ENCODE measurements at regions not wholly inside any gene's neighbourhood (a gene's known extent, or its start where the extent isn't known, plus 50 kb on each side); places are given as distances from the start of the nearest gene placed in this dataset.
"Not testable (repeated sequence)": the region's sequence is repeated elsewhere in the genome, so short reads cannot be mapped to it uniquely, and the experiment has no call there.

- DNase-seq: no peak
These were observed 356.8 kb downstream of the BRD1 start for GRCh38 chr22:49470741-49471503.

- no peak for DNase-seq
These were observed 357.6 kb downstream of the BRD1 start for GRCh38 chr22:49469896-49470740.

DNA sequence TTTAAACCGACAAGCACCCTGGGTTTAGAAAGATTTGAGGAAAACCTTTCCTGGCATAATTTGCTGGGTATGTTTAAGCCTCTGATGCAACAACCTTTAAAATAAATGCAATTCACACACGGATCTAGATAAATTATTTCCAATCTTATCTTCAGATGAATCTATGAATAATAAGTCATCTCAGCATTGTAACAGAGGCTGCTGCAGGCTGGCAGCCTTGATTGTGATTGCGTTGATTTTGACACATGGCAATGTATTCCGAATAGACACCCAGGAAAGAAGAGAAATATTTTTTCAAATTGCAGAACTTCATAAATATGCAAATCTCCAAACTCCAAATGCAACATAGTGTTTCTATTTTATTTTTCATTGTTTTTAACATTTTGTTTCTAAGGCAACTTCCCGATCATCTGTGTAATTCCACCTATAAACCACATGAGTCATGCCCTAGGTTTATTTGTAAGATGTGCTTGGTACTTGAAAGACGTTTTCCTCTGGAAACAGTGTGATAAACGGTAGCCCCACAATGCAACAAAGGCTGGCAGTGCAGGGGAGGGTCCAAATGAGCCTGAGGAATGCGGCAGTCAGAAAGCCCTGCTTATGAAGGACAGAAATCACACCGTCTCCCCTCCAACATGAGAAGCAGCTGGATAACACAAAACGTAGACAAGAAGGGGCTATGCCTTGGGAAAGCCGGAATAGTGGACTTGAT, 359.0 kb downstream of the BRD1 start:
- no peak for DNase-seq

DNA sequence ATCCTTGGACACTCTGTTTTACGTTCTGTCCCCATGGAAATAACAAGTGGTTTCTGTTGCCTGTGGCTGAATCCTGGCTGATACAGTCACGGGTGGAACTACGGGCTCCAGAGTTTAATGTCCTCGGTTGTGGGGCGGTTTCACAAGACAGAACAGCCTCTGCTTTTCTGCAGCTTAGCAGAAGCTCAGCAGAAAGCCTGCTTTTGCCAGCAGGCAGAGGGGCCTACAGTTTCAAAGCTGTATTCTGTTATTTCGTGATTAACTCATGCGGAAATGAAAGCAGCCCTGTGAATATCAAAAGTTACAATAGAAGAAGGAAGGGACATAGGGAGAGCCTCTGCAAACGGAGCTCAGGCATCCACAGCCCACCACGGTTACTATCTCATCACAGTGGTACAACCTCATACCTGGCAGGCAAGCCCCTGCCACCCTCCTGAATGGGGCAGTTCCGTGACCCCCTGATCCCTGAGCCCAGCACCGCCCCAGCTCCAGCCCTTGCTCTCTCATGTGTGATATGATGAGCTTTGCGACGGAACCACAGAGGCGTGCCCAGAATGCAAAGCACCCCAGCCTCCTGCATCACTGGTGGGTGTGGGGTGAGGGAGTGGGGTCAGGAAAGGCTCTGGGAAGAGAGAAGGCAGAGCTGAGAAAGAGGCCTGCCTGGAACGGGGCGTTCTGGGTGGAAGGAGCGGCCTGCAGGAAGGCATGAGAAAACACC, 360.6 kb downstream of the BRD1 start:
- no peak for DNase-seq

DNA sequence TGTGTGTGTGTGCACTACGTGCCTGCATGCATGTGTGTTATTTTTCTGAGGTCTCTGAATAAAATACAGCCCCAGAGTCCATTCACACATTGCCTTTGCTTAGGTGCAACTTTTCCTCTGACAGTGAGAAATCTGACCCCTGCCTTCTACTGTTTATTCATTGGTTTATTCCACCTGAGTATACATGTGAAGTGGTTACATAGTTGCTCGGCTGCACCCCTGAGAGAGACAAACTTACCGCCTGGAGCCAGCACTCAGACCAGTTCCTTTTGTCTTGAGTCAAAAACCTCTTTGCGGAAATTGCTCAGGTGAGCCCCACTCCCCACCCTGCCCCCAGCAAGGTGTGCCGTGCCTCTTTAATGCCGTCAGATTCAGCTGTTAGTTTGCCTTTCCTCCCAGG, 363.6 kb downstream of the BRD1 start:
- no peak for DNase-seq

DNA sequence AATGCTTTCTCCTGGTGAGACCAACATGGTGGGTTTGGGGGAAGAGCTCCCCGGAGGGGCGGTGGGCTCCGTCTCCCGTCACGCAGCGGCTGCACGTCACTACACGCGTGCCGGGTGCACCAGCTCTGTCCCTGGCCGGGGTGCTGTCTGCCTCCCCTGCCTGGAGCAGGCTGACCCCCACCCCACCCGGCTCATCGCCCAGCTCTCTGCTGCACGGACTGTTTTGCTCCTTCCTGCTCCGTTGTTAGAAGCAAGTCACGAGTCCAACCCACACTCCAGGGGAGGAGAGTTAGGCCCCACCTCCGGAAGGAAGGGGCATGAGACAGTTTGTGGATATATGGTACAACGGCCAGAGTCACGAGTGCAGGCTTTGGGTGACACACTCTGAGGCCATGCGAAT, 364.9 kb downstream of the BRD1 start:
- DNase-seq: no peak

GRCh38 chr22:49462291-49462690, 365.4 kb downstream of the BRD1 start:
- no peak for DNase-seq

DNA sequence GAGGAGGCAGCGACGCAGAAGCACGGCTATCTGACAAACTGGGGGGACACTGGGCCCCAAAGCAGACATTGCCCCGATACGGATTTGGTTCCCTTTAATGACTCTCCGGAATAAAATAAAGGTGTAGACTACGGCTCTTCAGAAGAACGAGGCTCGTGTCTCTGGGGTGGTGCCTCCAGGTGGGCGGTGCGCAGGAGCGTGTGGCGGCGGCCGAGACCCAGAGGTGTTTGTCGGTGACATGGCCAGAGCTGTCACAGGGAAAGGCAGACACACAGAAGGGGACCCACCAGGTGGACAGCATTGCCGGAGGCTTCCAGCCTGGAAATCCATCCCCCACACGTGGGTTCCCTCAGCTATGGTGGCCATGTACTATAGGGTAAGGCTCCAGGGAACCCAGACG, 366.0 kb downstream of the BRD1 start:
- no peak for DNase-seq

DNA sequence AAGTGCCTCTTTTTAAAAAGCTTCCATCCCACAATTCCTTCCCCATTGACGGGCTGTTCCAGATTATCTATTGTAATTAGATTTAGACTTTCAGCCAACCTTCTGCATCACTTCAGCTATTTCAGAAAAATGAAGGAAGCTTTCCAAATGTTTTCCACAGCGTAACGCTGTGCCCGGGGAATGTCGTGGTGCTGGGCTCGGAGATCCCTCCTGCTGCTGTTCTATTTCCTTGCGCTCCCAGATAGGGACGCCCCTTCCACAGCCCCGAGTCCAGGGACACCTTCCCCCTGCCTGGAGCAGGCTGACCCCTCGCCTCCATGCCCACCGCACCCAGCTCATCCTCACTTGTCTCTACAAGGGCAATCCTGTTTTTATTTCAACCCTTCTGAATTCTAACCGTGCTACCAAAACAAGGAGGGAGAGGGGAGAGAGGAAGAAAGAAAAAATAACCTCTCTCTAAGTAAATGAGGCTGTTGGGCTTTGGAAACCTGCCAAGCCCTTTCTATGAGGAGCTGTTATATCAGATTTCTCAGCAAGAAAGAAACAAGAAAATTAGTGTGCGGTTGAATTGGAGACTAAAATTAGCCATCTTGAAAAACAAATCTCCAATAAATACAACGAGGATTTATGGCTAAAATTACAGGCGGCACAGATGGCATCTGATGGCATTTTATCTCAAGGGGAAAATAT, 366.9 kb downstream of the BRD1 start:
- DNase-seq: no peak

GRCh38 chr22:49460091-49460490, 367.6 kb downstream of the BRD1 start:
- DNase-seq: no peak

DNA sequence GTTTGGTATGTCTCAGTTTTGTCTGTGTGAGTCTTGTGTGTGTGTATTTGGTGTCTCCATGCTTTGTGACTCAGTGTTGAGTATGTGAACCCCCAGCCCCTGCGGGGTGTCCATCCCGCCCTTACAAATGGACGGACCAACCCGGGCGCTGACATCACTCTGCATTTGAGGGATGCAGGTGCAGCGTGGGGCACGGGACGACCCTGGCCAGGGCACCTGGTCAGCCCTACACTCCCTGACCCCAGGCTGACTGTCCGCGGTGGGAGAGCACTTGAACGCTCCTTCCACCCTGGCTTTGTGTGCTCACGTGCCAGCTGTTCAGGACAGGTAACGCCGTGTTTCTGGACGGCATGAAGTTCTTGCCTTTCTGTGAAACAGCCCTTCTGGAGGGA, 369.0 kb downstream of the BRD1 start:
- DNase-seq: no peak

DNA sequence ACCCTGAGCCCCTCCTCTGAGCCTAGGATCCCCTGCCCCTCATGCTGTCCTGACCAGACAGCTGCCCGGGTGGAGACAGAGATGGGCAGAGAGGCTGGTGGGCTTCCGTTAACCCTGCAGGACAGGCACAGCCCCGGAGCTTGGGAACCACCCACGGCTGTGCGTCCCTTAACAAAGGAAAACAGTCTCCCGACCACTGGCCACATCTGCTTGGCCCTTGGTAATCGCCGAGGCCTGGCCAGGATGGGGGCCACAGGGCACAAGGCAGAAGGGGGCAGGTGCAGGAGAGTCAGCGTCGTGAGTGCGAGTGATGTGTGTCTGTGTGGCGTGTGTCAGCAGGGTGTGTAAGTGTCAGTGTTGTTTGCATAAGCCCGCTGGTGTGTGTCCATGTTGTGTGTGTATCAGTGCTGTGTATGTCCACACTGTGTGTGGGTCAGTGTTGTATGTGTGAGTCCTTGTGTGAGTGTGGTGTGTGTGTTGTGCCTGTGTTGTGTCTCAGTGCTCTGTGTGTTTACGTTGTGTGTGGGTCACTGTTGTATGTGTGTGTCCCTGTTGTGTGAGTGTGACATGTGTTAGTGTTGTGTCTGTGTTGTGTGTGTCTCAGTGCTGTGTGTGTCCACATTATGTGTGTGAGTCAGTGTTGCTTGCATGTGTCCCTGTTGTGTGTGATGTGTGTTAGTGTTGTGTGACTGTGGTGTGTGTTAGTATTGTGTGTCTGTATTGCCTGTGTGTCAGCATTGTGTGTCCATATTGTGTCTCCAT, 369.5 kb downstream of the BRD1 start:
- no peak for DNase-seq

DNA sequence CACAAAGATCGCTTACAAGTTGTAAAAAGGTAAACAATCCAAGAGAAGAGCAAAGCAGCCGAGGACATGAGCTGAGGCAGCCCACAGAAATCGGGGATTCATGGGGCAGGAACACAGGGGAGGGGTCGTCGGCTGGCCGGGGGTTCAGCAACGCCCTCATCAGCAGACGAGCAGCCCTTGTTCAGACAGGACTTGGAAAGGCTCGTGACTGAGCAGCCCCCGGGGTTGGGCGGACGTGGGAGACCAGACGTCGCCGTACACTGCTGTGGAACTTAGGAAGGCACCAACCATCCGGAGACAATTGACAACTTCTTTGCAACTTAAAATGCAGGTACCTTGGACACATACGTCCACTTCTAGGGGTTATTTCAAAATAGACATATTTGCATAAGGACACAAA, 370.5 kb downstream of the BRD1 start:
- DNase-seq: no peak

- no peak for DNase-seq
These were observed 372.1 kb downstream of the BRD1 start for GRCh38 chr22:49455595-49455994.

- no peak for DNase-seq
These were observed 372.9 kb downstream of the BRD1 start for GRCh38 chr22:49454726-49455125.

DNA sequence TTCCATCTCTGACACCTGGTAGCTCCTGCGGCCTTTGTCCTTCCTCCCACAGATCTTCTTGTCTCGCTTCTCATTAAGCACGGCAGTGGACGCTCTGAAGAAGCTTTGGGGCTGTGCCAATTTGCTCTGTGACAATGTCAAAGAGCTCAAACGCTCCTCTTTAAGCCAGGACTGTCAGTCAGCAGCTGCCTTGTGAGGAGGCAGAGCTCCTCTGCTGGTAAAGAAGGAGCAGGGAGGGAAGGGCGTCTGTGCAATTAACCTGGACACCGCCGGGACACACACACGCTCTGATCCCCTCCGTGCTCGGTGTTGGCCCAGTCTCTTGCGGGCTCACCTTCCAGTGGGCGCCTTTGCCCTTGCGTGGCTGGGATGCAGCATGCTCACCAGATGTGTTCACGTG, 373.9 kb downstream of the BRD1 start:
- DNase-seq: no peak

- not testable (repeated sequence) for DNase-seq
These were observed 374.7 kb downstream of the BRD1 start for GRCh38 chr22:49453019-49453418.

DNA sequence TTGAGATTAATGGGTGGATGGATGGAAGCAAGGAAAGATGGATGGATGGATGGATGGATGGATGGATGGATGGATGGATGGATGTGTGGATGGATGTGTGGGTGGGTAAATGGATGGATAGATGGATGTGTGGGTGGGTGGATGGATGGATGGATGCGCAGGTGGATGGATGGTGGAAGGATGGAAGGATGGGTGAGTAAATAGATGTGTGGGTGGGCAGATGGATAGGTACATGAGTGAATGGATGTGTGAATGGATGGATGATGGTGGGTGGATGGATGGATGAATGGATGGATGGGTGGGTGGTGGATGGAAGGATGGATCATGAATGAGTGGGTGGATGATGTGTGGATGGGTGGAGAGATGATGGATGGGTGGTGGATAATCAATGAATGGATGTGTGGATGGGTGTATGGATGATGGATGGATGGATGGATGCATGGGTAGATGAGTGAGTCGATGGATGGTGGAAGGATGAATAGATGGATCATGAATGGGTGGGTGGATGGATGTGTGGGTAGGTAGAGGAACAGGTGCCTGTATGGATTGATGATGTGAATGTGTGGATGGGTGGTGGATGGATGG, 375.2 kb downstream of the BRD1 start:
- no peak for DNase-seq

- no peak for DNase-seq
These were observed 376.4 kb downstream of the BRD1 start for GRCh38 chr22:49451070-49451840.

GRCh38 chr22:49450498-49450897, 377.2 kb downstream of the BRD1 start:
- DNase-seq: no peak

Measured in dermis blood vessel endothelial cell (primary cell).